Parathyroid adenoma (tissue), 2 donors: ENCODE measurements at regions not wholly inside any gene's neighbourhood (a gene's known extent, or its start where the extent isn't known, plus 50 kb on each side); places are given as distances from the start of the nearest gene placed in this dataset.
"Not testable (repeated sequence)": the region's sequence is repeated elsewhere in the genome, so short reads cannot be mapped to it uniquely, and the experiment has no call there.

Experiments
- H2AFZ ChIP-seq: fragments of 300-600 bp; sonication (generic); one replicate; pipeline ENCODE4 v1.7.0; 2017; ENCODE audit warnings: antibody characterized with exemption, mild to moderate bottlenecking
- H3K27ac ChIP-seq: fragments of 300-600 bp; sonication (generic); one replicate; pipeline ENCODE4 v1.7.0; 2017
- H3K27me3 ChIP-seq: fragments of 300-600 bp; sonication (generic); one replicate; pipeline ENCODE4 v1.7.0; 2017; ENCODE audit warnings: low read length; ENCODE audit not compliant: control insufficient read depth, insufficient read depth
- H3K36me3 ChIP-seq: fragments of 300-600 bp; sonication (generic); one replicate; pipeline ENCODE4 v1.7.0; 2017; ENCODE audit warnings: low read length; ENCODE audit not compliant: control insufficient read depth, insufficient read depth
- H3K4me1 ChIP-seq: fragments of 300-600 bp; sonication (generic); one replicate; pipeline ENCODE4 v1.7.0; 2017; ENCODE audit warnings: control low read depth
- H3K4me2 ChIP-seq: fragments of 300-600 bp; sonication (generic); one replicate; pipeline ENCODE4 v1.7.0; 2017; ENCODE audit warnings: low read length
- H3K4me3 ChIP-seq: fragments of 300-600 bp; sonication (generic); one replicate; pipeline ENCODE4 v1.7.0; 2017; ENCODE audit warnings: low read depth, low read length
- H3K79me2 ChIP-seq: fragments of 300-600 bp; sonication (generic); one replicate; pipeline ENCODE4 v1.7.0; 2017; ENCODE audit warnings: control low read depth
- H3K9ac ChIP-seq: fragments of 300-600 bp; sonication (generic); one replicate; pipeline ENCODE4 v1.7.0; 2017; ENCODE audit warnings: mild to moderate bottlenecking
- H3K9me3 ChIP-seq: fragments of 300-600 bp; sonication (generic); one replicate; pipeline ENCODE4 v1.7.0; 2017; ENCODE audit warnings: low read length; ENCODE audit not compliant: control insufficient read depth
- TF ChIP-seq, protein P1 (sequence below): fragments of 300-600 bp; sonication (generic); IDR thresholded peaks from one replicate; pipeline ENCODE4 v1.7.0; 2017; ENCODE audit warnings: antibody characterized with exemption, mild to moderate bottlenecking
- donor health status: primary hyperparathyroidism.

DNA sequence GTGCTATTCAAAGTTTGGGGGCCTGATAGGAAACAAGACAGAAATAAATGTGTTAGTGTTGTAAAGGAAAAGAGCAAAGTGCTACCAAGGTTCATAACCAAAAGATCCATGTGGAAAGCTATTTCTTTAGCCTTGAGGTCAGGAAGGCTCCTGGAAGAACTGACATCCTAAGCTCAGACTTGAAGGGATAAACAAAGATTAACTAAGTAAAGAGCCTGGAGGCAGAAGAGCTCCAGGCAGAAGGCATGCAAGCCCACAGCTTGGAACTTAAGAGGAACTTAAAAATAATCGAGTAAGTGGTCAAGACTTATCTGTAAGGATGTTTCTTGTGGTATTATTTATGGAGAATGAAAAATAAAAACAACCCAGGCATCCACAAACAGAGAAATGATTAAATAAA, 245.0 kb upstream of the MGAT5 start:
- no peak overlapping the region for H3K4me3 ChIP-seq
- H3K4me1 ChIP-seq = no peaks in the 10 kb centered on the region
- H3K27ac ChIP-seq = no peak overlapping the region
- TF ChIP-seq, protein P1, sequence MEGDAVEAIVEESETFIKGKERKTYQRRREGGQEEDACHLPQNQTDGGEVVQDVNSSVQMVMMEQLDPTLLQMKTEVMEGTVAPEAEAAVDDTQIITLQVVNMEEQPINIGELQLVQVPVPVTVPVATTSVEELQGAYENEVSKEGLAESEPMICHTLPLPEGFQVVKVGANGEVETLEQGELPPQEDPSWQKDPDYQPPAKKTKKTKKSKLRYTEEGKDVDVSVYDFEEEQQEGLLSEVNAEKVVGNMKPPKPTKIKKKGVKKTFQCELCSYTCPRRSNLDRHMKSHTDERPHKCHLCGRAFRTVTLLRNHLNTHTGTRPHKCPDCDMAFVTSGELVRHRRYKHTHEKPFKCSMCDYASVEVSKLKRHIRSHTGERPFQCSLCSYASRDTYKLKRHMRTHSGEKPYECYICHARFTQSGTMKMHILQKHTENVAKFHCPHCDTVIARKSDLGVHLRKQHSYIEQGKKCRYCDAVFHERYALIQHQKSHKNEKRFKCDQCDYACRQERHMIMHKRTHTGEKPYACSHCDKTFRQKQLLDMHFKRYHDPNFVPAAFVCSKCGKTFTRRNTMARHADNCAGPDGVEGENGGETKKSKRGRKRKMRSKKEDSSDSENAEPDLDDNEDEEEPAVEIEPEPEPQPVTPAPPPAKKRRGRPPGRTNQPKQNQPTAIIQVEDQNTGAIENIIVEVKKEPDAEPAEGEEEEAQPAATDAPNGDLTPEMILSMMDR = no peak
- no peaks in the 10 kb centered on the region for H3K27me3 ChIP-seq
- H3K4me2 ChIP-seq = no peak overlapping the region
- no peaks in the 10 kb centered on the region for H3K9me3 ChIP-seq
- H3K9ac ChIP-seq = no peak overlapping the region
- no peaks in the 10 kb centered on the region for H3K79me2 ChIP-seq
- H3K36me3 ChIP-seq = no peaks in the 10 kb centered on the region
- no peak overlapping the region for H2AFZ ChIP-seq

DNA sequence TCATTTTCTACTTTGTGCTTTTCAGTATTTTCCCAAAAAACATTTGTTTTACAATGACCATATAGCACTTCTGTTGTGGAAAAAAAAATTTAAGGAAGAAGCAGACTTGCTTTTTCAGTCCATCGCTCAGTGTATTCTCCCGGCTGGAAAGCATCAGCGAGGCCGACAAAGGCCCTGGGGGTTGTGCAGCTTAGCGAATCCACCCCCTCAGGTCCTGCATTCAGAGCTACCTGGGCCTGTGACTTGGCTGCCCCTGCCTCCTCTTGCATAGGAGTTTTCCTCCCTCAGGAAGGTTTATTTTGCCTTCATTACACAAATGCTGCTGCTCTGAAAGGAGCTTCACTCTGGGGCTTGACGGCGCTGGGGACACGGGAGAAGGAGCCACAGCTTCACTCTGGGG, 244.4 kb upstream of the MGAT5 start:
- Histone ChIP-seq H3K79me2 (no peaks in the 10 kb centered on the region), H3K36me3 (no peaks in the 10 kb centered on the region), H3K4me2 (no peak overlapping the region)

DNA sequence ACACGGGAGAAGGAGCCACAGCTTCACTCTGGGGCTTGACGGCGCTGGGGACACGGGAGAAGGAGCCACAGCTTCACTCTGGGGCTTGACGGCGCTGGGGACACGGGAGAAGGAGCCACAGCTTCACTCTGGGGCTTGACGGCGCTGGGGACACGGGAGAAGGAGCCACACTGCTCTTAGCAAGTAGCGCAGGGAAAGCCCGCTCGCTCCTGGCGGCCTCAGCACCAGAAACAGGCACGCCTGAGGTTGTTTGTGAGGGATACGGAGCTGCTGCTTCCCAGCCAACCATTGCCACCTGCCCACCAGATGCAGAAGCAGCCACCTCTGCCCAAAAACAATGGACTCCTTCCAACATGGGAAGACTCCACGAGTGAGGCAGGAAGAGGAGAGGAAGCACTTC, 244.0 kb upstream of the MGAT5 start:
- not testable (repeated sequence) for H3K36me3 ChIP-seq, H3K79me2 ChIP-seq, H3K9ac ChIP-seq, H3K27me3 ChIP-seq, H3K9me3 ChIP-seq, H3K4me3 ChIP-seq, H2AFZ ChIP-seq, H3K4me2 ChIP-seq, H3K27ac ChIP-seq, H3K4me1 ChIP-seq

More for the DNA sequence above, 244.4 kb upstream of the MGAT5 start:
- H3K9ac ChIP-seq = no peak overlapping the region
- no peak overlapping the region for H3K4me3 ChIP-seq
- TF ChIP-seq, protein P1 = no peak
- H3K9me3 ChIP-seq = no peaks in the 10 kb centered on the region
- H3K27me3 ChIP-seq = no peaks in the 10 kb centered on the region
- no peak overlapping the region for H2AFZ ChIP-seq
- H3K27ac ChIP-seq = no peak overlapping the region
- no peaks in the 10 kb centered on the region for H3K4me1 ChIP-seq

DNA sequence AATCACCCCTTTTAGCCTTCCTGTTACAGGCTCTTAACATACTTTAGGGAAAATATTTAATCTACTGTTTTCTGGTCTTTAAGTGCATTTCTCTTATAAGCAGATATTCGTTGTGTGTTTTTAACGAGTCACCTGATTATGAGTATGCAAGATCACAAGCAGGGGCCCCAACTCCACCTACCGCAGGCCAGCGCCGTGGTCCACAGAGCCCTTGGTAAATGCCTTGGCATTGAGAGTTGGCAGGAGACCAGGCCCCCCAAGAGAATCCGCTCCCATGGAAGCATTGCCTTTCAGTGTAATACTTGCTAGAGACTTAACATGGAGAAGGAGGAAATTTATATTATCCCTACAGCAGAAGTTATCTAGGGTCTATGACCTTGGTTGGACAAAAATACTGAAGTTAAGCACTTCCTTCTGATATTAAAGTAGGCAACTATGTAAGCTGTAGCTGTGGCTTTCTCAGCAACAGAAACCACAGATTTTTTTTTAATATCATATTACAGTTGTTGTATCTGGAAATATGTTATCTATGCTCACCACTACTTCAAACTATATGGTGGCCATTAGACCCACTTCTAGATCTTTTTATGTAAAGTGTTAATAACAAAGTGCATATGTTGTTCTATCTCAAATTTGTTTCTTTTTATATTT, 241.8 kb upstream of the MGAT5 start:
- Histone ChIP-seq H3K4me2 (no peak overlapping the region), H3K79me2 (no peaks in the 10 kb centered on the region), H3K4me3 (no peak overlapping the region), H3K4me1 (no peaks in the 10 kb centered on the region), H3K9me3 (no peaks in the 10 kb centered on the region), H3K9ac (no peak overlapping the region), H2AFZ (no peak overlapping the region), H3K36me3 (no peaks in the 10 kb centered on the region), H3K27me3 (no peaks in the 10 kb centered on the region), H3K27ac (no peak overlapping the region)
- TF ChIP-seq, protein P1 = no peak

DNA sequence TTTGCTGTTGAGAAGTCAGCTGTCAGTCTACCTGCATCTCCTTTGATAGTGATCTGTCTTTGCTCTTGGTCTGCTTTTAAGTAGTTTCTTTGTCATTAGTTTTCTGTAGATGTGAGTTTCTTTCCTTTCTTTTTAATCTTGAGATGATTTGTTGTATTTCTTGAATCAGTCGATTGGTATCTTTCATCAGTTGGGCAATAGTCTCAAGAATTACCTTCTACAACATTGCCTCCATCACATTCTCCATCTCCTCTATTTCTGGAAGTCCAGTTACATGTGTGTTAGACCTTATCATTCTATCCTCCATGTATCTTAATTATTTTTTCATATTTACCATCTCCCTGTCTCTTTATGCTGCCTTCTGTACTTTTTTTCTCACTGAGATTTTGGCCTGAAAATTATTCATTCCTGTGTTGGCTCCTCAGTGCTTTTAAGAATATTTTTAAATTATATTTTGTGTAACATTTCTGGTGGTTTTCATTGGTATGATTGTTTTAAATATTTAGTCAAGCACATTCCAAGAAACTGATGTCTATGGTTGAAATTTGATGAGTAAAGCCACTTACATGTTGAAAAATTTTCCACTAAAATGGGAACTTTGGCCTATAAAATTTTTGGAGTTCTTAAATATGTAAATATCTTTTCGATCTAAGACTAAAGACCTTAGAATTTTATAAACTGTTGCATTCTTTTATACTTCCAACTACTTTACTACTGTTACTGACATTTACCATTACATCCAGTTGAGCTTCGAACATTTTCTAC, 239.5 kb upstream of the MGAT5 start:
- Histone ChIP-seq H3K36me3 (no peaks in the 10 kb centered on the region), H2AFZ (no peak overlapping the region), H3K4me2 (no peak overlapping the region), H3K27ac (no peak overlapping the region), H3K4me1 (no peaks in the 10 kb centered on the region), H3K9ac (no peak overlapping the region), H3K27me3 (no peaks in the 10 kb centered on the region), H3K9me3 (no peaks in the 10 kb centered on the region), H3K4me3 (no peak overlapping the region), H3K79me2 (no peaks in the 10 kb centered on the region)
- TF ChIP-seq, protein P1 = no peak
